ENCODE measurements at regions not wholly inside any gene's neighbourhood (a gene's known extent, or its start where the extent isn't known, plus 50 kb on each side); places are given as distances from the start of the nearest gene placed in this dataset.
"Not testable (repeated sequence)": the region's sequence is repeated elsewhere in the genome, so short reads cannot be mapped to it uniquely, and the experiment has no call there.

DNA sequence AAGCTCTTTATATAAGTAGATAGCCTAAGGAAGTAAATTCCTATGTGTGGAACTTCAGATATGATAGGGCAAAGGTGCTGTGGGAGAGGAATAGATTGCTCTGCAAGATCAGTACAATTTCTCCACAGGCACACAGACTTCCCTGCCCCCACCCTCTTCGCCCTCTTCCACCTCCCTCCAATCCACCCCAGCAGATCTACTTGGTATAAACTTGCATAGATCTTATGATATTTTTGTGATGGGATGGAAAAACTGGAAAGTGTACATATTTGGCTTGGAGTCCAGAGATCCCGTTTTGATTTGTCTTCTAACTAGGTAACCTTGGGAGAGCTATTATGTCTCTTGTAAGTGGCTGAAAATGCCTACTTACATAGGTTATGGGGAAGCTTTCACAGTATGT lies 586.3 kb upstream of the USP24 start:
- DNase-seq, result no peak

DNA sequence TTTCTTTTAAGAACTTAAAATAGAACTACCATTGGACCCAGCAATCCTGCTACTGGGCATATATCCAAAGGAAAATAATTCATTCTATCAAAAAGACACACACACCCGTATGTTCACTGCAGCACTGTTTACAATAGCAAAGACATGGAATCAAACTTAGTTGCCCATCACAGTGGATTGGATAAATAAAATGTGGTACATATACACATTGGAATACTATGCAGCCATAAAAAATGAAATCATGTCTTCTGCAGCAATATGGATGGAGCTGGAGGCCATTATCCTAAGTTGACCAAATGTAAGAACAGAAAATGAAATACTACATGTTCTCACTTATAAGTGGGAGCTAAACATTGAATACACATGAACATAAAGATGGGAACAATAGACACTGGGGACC lies 585.3 kb upstream of the USP24 start:
- no peak for DNase-seq

GRCh38 chr1:55793856-55794255 lies 578.7 kb upstream of the USP24 start:
- DNase-seq, result no peak

GRCh38 chr1:55792870-55793269 lies 577.7 kb upstream of the USP24 start:
- DNase-seq, result no peak

GRCh38 chr1:55789466-55789865 lies 574.3 kb upstream of the USP24 start:
- DNase-seq, result no peak

DNA sequence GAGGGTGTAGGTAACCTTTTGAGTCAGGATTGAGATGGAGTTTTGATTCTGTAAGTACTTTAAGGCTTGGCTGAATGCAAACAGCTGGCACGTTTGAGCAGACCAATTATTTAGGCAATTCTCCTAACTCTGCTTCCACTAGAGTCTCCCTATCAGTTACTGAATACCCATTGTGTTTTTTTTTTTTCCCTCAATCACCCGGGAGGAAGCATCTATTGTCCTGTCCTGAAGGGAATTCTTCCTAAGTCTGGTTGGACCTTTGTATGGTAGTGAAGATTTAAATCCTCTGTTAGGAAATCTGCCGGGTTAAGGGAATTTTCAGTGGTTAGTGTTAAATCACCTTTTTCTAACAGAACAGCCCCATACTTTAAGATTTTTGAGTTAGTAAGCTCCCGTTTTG lies 571.2 kb upstream of the USP24 start:
- peak; percentile 41 for DNase-seq

GRCh38 chr1:55784941-55785450 lies 569.8 kb upstream of the USP24 start:
- not testable (repeated sequence) for DNase-seq

DNA sequence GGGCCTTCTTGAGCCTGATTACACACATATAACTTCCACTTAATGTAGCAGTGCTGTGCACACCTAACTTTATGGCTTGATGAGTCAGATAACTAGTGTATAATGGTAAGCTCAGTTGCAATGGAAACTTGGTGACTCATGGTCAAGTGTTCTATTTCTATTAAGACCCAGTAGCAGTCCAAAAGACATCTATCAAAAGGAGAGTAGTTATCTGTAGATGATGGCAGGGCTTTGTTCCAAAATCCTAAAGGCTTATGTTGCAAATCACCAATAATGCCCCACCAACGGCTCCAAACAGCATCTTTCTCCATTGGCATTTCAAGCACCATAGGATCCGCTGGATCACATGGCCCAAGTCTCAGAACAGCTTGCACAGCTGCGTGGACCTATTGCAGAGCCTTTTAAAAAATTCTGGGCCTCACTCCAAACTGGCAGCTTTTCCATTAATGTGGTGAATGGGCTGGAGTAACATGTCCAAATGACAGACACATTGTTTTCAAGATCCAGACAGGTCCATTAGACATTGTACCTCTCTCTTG lies 566.8 kb upstream of the USP24 start:
- peak; percentile 38 for DNase-seq

GRCh38 chr1:55781003-55781402 lies 565.8 kb upstream of the USP24 start:
- DNase-seq, result no peak

DNA sequence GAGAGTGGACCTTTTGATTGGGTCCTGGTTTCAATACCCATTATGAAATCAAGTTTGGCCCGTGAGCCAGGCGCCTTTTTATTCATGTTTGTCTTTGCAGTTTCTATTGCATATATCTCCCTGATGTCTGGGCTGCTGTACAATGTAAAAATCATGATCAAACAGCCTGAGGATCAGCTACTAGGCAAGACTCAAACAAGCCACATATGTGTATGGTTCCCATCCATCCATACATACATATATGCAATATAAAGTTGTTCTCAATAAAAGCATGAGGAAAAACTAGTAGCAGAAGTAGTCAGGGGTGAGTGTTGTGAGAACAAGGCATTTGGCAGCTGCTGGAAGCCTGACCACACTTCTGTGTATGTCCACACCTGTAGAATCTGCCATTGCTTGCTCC lies 562.4 kb upstream of the USP24 start:
- DNase-seq, result no peak

GRCh38 chr1:55775007-55775406 lies 559.8 kb upstream of the USP24 start:
- DNase-seq, result peak; percentile 95

- DNase-seq, result no peak
Measured at GRCh38 chr1:55774446-55774845, 559.3 kb upstream of the USP24 start.

- no peak for DNase-seq
Measured at GRCh38 chr1:55773211-55773940, 558.2 kb upstream of the USP24 start.

GRCh38 chr1:55768327-55768952 lies 553.3 kb upstream of the USP24 start:
- DNase-seq, result no peak

DNA sequence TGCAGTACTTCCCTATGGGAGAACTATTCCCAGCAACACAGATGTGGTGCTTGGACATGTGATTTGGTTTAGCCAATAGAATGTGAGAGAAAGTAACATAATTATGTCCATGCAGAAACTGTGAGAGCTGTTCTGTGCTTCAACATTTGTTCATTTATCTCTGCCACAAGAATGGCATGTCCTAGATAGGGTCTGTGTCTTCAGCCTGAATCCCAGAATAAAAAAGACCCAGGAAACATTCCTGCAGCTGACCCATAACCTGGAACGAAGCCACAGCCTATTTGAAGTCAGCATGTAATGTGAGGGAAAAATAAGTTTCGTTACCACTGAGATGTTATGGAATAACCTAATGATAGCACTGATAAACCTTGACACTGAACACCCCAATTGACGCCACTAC lies 552.0 kb upstream of the USP24 start:
- no peak for DNase-seq

- DNase-seq, result not testable (repeated sequence)
Measured at GRCh38 chr1:55765505-55765904, 550.3 kb upstream of the USP24 start.

DNA sequence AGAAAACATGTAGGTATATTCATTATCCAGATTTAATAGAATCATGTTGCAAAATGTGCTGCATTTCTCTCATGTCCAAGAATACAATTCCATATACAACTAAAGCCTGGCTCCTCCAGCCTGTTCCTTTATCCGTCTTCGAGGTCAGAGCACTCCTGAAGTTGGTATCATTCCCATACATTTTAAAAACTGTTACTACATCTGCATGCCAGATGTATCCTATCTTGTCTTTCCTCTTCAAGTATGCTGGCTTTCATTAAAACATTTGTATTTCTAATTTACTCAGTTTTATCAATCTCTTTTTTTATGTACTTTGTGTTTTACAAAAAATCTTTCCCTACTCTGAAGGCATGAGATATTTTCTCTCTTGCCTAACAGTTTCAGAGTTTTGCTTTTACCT lies 536.6 kb upstream of the USP24 start:
- DNase-seq, result no peak

GRCh38 chr1:55750628-55750995 lies 535.4 kb upstream of the USP24 start:
- DNase-seq, result no peak

DNA sequence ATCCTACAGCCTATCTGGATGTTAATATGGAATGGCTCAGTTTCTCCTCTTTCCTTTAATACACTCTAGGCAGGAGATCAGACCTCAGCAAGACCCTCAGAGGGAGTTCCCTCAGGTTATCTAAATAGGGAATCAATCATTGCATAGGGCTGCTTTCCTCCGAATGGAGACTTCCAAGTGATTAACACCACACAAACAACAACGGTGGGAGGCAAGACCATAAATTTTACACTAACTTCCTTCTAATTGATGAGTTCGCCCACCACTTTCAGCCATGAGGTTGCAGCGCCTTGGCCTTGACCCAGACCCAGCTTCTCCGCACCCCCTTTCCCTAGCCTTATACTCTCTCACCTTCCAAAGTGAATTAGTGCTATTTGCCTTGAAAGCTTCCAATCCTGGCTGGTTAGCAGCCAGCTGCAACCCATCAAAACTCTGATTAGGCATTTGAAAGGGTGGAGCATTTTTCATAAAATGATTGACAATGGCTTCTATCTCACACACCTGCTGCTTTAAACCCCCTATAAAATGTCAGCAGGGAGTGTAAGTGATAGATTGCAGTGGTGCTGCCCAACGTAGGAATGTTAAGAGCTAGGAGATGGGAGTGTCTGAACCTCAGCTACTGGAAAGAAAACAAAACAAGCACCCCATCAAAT lies 534.9 kb upstream of the USP24 start:
- no peak for DNase-seq

GRCh38 chr1:55747408-55747841 lies 532.3 kb upstream of the USP24 start:
- no peak for DNase-seq

GRCh38 chr1:55746710-55747109 lies 531.5 kb upstream of the USP24 start:
- DNase-seq, result no peak

- DNase-seq, result no peak
Measured at GRCh38 chr1:55741516-55741915, 526.4 kb upstream of the USP24 start.

GRCh38 chr1:55735106-55735505 lies 519.9 kb upstream of the USP24 start:
- DNase-seq, result no peak

GRCh38 chr1:55726994-55727393 lies 511.8 kb upstream of the USP24 start:
- DNase-seq, result no peak

All from NCI-H2171 treated with DMSO at 0.1 percent for 48 hours (cell line).